22Rv1 (cell line): ENCODE measurements at regions not wholly inside any gene's neighbourhood (a gene's known extent, or its start where the extent isn't known, plus 50 kb on each side); places are given as distances from the start of the nearest gene placed in this dataset.

Experiments
- H3K27ac ChIP-seq: fragments of 450-650 bp; 2 replicates; pipeline ENCODE4 v1.5.1; 2017
- CTCF ChIP-seq: fragments of 450-650 bp; IDR thresholded peaks from 2 replicates; pipeline ENCODE4 v1.5.1; 2017; ENCODE audit warnings: mild to moderate bottlenecking
- ZFX ChIP-seq: fragments of 450-650 bp; IDR thresholded peaks from 2 replicates; pipeline ENCODE4 v1.6.1; 2017; ENCODE audit warnings: antibody characterized with exemption, borderline replicate concordance

- H3K27ac ChIP-seq, result no peak overlapping the region
- TF ChIP-seq ZFX, result no peak
These were observed 95.7 kb upstream of the ALDH1A3 start for GRCh38 chr15:100783760-100784492.

- no peak overlapping the region for H3K27ac ChIP-seq
- no peak for TF ChIP-seq ZFX
- TF ChIP-seq CTCF, result no peak
These were observed 95.0 kb upstream of the ALDH1A3 start for GRCh38 chr15:100784493-100785180.

- no peak for TF ChIP-seq ZFX
- TF ChIP-seq CTCF, result no peak
- H3K27ac ChIP-seq, result no peak overlapping the region
These were observed 94.2 kb upstream of the ALDH1A3 start for GRCh38 chr15:100785181-100786138.

- TF ChIP-seq ZFX (no peak), CTCF (no peak)
- no peak overlapping the region for H3K27ac ChIP-seq
These were observed 93.5 kb upstream of the ALDH1A3 start for GRCh38 chr15:100786139-100786531.

- H3K27ac ChIP-seq, result no peak overlapping the region
- TF ChIP-seq CTCF, result no peak
- TF ChIP-seq ZFX, result no peak
These were observed 92.6 kb upstream of the ALDH1A3 start for GRCh38 chr15:100786901-100787566.

- no peak overlapping the region for H3K27ac ChIP-seq
- TF ChIP-seq ZFX (no peak), CTCF (no peak)
These were observed 91.8 kb upstream of the ALDH1A3 start for GRCh38 chr15:100787567-100788417.
